ENCODE measurements at regions not wholly inside any gene's neighbourhood (a gene's known extent, or its start where the extent isn't known, plus 50 kb on each side); places are given as distances from the start of the nearest gene placed in this dataset.

DNA sequence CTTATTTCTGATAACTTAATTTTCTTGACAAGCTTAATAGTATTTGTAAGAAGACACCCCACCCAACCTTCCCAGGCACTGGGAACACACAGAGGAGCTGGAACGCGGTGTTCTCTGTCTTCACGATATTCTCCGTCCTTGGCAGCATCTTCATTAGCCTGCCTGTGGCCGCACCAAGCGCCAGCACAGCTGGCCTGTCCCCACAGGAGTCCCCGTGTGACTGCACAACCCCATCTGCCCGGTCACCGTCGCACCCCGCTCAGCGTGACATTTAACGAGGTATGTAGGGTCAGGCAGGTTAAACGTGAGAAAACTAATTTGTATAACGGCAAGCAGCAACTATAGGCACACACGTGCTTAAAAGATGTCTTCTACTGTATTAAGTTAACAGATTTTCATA, 293.3 kb downstream of the BRD1 start:
- H3K4me1 Mint-ChIP-seq = peaks cover 17% of the 10 kb centered on the region
- no peaks in the 10 kb centered on the region for H3K36me3 Mint-ChIP-seq (ENCODE audit: low read depth)
- no peak overlapping the region for H3K27ac Mint-ChIP-seq
- H3K4me3 Mint-ChIP-seq = no peak overlapping the region
- peaks cover 3% of the 10 kb centered on the region for H3K9me3 Mint-ChIP-seq
- peaks cover 55% of the 10 kb centered on the region for H3K27me3 Mint-ChIP-seq (ENCODE audit: low read depth)
- TF ChIP-seq, protein P1, sequence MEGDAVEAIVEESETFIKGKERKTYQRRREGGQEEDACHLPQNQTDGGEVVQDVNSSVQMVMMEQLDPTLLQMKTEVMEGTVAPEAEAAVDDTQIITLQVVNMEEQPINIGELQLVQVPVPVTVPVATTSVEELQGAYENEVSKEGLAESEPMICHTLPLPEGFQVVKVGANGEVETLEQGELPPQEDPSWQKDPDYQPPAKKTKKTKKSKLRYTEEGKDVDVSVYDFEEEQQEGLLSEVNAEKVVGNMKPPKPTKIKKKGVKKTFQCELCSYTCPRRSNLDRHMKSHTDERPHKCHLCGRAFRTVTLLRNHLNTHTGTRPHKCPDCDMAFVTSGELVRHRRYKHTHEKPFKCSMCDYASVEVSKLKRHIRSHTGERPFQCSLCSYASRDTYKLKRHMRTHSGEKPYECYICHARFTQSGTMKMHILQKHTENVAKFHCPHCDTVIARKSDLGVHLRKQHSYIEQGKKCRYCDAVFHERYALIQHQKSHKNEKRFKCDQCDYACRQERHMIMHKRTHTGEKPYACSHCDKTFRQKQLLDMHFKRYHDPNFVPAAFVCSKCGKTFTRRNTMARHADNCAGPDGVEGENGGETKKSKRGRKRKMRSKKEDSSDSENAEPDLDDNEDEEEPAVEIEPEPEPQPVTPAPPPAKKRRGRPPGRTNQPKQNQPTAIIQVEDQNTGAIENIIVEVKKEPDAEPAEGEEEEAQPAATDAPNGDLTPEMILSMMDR (IDR thresholded peaks at IDR 0.05; ENCODE audit: unreplicated experiment in 3 of 3) = no peak

DNA sequence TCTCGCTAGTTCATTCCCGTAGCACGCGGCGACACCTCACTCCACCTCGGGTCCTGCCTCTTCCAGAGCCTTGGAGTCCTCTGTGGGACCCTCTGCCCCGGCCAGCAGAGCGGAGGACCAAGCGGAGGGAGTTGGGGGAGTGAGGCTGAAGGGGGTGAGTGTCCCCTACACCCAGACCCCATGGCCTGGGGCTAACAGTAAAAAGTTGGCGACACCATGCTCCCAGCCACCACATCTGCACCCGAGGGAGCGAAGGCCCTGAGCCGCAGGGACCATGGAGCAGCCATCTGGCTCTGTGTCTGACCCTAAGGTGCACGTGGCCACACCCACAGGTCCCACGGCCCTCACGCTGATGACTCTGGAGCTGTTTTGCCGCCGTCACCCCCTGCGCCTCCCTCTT, 293.8 kb downstream of the BRD1 start:
- no peaks in the 10 kb centered on the region for H3K36me3 Mint-ChIP-seq (ENCODE audit: low read depth)
- no peak overlapping the region for H3K4me3 Mint-ChIP-seq
- peaks cover 55% of the 10 kb centered on the region for H3K27me3 Mint-ChIP-seq (ENCODE audit: low read depth)
- peaks cover 17% of the 10 kb centered on the region for H3K4me1 Mint-ChIP-seq
- TF ChIP-seq, protein P1 (IDR thresholded peaks at IDR 0.05; ENCODE audit: unreplicated experiment in 3 of 3) = no peak
- no peak overlapping the region for H3K27ac Mint-ChIP-seq
- H3K9me3 Mint-ChIP-seq = peaks cover 3% of the 10 kb centered on the region

DNA sequence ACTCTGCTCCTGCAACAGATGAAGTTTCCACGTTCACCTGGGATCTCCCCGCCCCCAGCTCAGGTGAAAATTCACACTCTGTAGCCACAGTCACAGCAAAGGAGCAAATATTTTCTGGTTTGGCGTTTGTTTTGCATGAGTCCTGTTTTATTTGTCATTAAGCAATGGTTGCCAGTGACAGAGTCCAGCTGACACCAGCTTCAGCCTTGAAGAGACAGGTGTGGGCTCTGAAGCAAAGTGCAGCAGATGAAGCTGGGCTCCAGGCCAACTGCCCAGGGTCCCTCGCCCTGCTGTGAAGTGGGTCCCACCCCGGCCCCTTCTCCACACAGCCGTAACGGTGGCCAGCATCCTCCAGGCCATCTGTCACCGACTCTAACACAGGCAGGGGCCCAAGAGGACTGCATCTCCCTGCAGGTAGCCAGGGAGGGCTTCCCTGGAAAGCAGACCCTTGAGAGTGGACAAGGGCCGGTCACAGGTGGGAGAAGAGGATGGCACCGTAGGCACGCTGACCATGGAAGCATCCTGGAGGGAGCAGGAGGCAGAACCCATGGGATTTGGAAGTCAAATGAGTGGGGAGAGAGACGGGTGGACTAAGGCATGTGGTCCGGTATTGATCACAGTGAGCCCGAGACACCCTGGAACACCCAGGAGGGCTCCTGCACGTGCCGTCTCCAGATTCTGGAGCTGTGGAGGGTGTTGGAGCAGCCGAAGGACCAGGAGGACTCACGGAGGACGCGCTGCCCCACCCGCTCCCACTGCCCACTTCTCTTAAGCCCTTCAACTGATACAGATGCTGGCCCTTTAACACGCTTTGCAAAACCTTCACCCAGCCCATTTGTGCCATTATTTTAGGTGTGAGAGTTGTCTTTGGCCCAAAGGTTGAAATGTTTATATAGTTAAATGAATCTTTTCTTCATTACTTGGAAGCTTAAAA, 294.5 kb downstream of the BRD1 start:
- Mint-ChIP-seq H3K4me1 (peaks cover 17% of the 10 kb centered on the region), H3K4me3 (no peak overlapping the region), H3K27me3 (ENCODE audit: low read depth) (peaks cover 56% of the 10 kb centered on the region), H3K27ac (no peak overlapping the region), H3K9me3 (peaks cover 3% of the 10 kb centered on the region), H3K36me3 (ENCODE audit: low read depth) (no peaks in the 10 kb centered on the region)
- TF ChIP-seq, protein P1 (IDR thresholded peaks at IDR 0.05; ENCODE audit: unreplicated experiment in 3 of 3) = no peak

DNA sequence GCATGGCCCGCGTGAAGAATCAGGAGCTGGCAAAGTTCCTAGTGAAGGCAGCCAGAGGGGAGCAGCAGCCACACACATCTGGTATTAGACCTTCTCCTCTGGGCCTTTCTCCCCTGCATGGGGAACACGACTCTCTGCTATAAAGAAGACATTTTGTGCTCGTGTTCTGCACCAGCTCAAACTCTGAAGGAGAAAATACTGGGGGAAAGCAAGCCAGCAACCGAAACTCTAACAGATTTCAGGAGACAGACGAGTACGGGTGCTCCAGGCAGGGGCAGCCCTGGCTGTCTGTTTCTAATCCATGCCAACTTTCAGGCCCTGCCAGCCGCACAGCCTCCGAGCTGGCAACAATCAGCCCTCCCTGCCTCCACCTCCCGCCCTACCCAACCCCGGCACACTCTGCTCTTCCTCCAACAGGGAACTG, 296.3 kb downstream of the BRD1 start:
- Mint-ChIP-seq H3K36me3 (ENCODE audit: low read depth) (no peaks in the 10 kb centered on the region), H3K9me3 (peaks cover 5% of the 10 kb centered on the region), H3K4me1 (peaks cover 11% of the 10 kb centered on the region), H3K4me3 (no peak overlapping the region), H3K27me3 (ENCODE audit: low read depth) (peaks cover 66% of the 10 kb centered on the region), H3K27ac (no peak overlapping the region)
- TF ChIP-seq, protein P1 (IDR thresholded peaks at IDR 0.05; ENCODE audit: unreplicated experiment in 3 of 3) = no peak

DNA sequence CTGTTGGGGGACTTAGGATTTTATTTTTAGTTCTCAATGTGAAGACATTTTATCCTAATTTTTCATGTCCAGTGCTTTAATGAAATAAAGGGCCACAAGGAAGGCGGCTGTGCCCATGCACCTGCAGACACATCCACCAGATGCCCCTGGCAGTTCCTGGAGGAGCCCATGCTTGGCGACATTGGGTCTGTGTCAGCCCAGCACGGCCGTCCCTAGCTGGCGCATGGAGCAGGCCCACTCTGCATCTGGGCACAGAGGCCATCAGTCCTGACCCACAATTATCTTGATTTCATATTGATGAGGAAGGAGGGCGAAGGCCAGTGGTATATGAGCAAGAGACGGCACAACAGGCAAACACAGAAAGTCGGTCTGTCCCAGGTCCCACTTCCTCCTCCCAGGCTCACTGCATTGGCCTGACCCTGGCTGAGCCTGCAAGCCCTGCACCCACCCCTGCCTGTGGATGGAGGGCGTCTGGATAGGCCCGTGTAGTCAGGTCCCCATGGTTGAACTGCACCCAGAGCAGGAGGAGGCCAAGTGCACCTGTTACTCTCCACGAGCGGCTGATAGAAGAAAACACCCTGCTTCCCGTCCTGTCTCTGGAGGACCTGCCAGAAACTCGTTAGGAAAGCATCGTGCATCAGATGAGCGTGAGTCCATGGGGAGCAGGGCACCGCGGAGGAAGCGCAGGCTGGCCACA, 296.9 kb downstream of the BRD1 start:
- TF ChIP-seq, protein P1 (IDR thresholded peaks at IDR 0.05; ENCODE audit: unreplicated experiment in 3 of 3) = no peak

More for the DNA sequence above, 296.9 kb downstream of the BRD1 start:
- H3K4me3 Mint-ChIP-seq = no peak overlapping the region
- H3K9me3 Mint-ChIP-seq = peaks cover 5% of the 10 kb centered on the region
- no peaks in the 10 kb centered on the region for H3K36me3 Mint-ChIP-seq (ENCODE audit: low read depth)
- peaks cover 66% of the 10 kb centered on the region for H3K27me3 Mint-ChIP-seq (ENCODE audit: low read depth)
- H3K4me1 Mint-ChIP-seq = peaks cover 9% of the 10 kb centered on the region
- H3K27ac Mint-ChIP-seq = no peak overlapping the region

All from nephron (organoid).